Upper lobe of right lung (tissue), 1 donor: ENCODE measurements at regions not wholly inside any gene's neighbourhood (a gene's known extent, or its start where the extent isn't known, plus 50 kb on each side); places are given as distances from the start of the nearest gene placed in this dataset.

Experiments used
- ATAC-seq: fragments of 200-7000 bp; cut with Tn5 transposase; one replicate; pipeline ENCODE4 v1.9.1; 2020; ENCODE audit warnings: mild to moderate bottlenecking, moderate library complexity
- DNase-seq: peaks from one replicate; pipeline ENCODE4 v3.0.0-alpha.2; 2020
- H3K27ac ChIP-seq: fragments of 200-600 bp; one replicate; pipeline ENCODE4 v1.8.0; 2022
- H3K27me3 ChIP-seq: fragments of 200-600 bp; one replicate; pipeline ENCODE4 v1.8.0; 2022; ENCODE audit warnings: mild to moderate bottlenecking
- H3K36me3 ChIP-seq: fragments of 200-600 bp; one replicate; pipeline ENCODE4 v1.8.0; 2022
- H3K4me1 ChIP-seq: fragments of 200-600 bp; one replicate; pipeline ENCODE4 v1.8.0; 2022
- H3K4me3 ChIP-seq: fragments of 200-600 bp; one replicate; pipeline ENCODE4 v1.8.0; 2022; ENCODE audit warnings: mild to moderate bottlenecking
- H3K9me3 ChIP-seq: fragments of 200-600 bp; one replicate; pipeline ENCODE4 v1.8.0; 2022
- CTCF ChIP-seq: fragments of 200-600 bp; IDR thresholded peaks from one replicate; pipeline ENCODE4 v1.8.0; 2022; ENCODE audit warnings: antibody characterized with exemption
- intact Hi-C: fragments of 100-400 bp; cut with DNase I; formaldehyde crosslinking; loops from one replicate; pipeline ENCODE4 v1.11.0; 2022
- donor health status: DM: no; HTN: yes; CAD: no; lungs with severe emphysema.

GRCh38 chr16:85385463-85386331, 227.4 kb upstream of the GSE1 start:
- H3K9me3 ChIP-seq: no peaks in the 10 kb centered on the region
- TF ChIP-seq CTCF: no peak
- DNase-seq (peak; percentile 59), ATAC-seq (no peak)
- H3K36me3 ChIP-seq: no peaks in the 10 kb centered on the region
- H3K27me3 ChIP-seq: no peaks in the 10 kb centered on the region
- peaks cover 16% of the 10 kb centered on the region for H3K4me1 ChIP-seq
- intact Hi-C loops: no loop called here
- H3K4me3 ChIP-seq: no peak overlapping the region
- no peak overlapping the region for H3K27ac ChIP-seq

- no peaks in the 10 kb centered on the region for H3K27me3 ChIP-seq
- H3K36me3 ChIP-seq: no peaks in the 10 kb centered on the region
- peaks cover 9% of the 10 kb centered on the region for H3K4me1 ChIP-seq
- no peak overlapping the region for H3K4me3 ChIP-seq
- ATAC-seq (no peak), DNase-seq (no peak)
- TF ChIP-seq CTCF: no peak
- intact Hi-C loops: no loop called here
- H3K9me3 ChIP-seq: no peaks in the 10 kb centered on the region
- no peak overlapping the region for H3K27ac ChIP-seq
Observed at GRCh38 chr16:85386467-85387170, 226.5 kb upstream of the GSE1 start.

GRCh38 chr16:85387171-85387507, 226.0 kb upstream of the GSE1 start:
- Histone ChIP-seq H3K4me1 (peaks cover 4% of the 10 kb centered on the region), H3K27me3 (no peaks in the 10 kb centered on the region), H3K9me3 (no peaks in the 10 kb centered on the region), H3K27ac (no peak overlapping the region), H3K4me3 (no peak overlapping the region), H3K36me3 (no peaks in the 10 kb centered on the region)
- no peak for TF ChIP-seq CTCF
- DNase-seq (peak; percentile 51), ATAC-seq (no peak)
- intact Hi-C loops: no loop called here

GRCh38 chr16:85387731-85388295, 225.3 kb upstream of the GSE1 start:
- intact Hi-C loops: no loop called here
- H3K27me3 ChIP-seq: no peaks in the 10 kb centered on the region

More at GRCh38 chr16:85387731-85388295, 225.3 kb upstream of the GSE1 start:
- H3K4me3 ChIP-seq: no peak overlapping the region
- H3K36me3 ChIP-seq: no peaks in the 10 kb centered on the region
- DNase-seq (no peak), ATAC-seq (no peak)
- H3K4me1 ChIP-seq: no peaks in the 10 kb centered on the region
- TF ChIP-seq CTCF: no peak
- no peak overlapping the region for H3K27ac ChIP-seq
- no peaks in the 10 kb centered on the region for H3K9me3 ChIP-seq
